Glomerular visceral epithelial cell (primary cell): ENCODE measurements at regions not wholly inside any gene's neighbourhood (a gene's known extent, or its start where the extent isn't known, plus 50 kb on each side); places are given as distances from the start of the nearest gene placed in this dataset.
"Not testable (repeated sequence)": the region's sequence is repeated elsewhere in the genome, so short reads cannot be mapped to it uniquely, and the experiment has no call there.

Source experiments
- DNase-seq: peaks from one replicate; pipeline ENCODE4 v3.0.0-alpha.2; 2016; ENCODE audit errors: extremely low spot score

GRCh38 chr2:61675204-61675603, 137.0 kb upstream of the XPO1 start:
- no peak for DNase-seq

- no peak for DNase-seq
Observed at GRCh38 chr2:61671561-61672315, 133.6 kb upstream of the XPO1 start.

GRCh38 chr2:61670591-61671501, 132.7 kb upstream of the XPO1 start:
- DNase-seq = no peak

- no peak for DNase-seq
Observed at GRCh38 chr2:61664190-61664589, 126.0 kb upstream of the XPO1 start.

- no peak for DNase-seq
Observed at GRCh38 chr2:61662990-61663389, 124.8 kb upstream of the XPO1 start.

- DNase-seq = no peak
Observed at GRCh38 chr2:61660511-61661388, 122.6 kb upstream of the XPO1 start.

GRCh38 chr2:61658841-61659780, 121.0 kb upstream of the XPO1 start:
- peak; percentile 27 for DNase-seq

- DNase-seq = not testable (repeated sequence)
Observed at GRCh38 chr2:61649946-61650345, 111.8 kb upstream of the XPO1 start.

- no peak for DNase-seq
Observed at GRCh38 chr2:61649021-61649420, 110.9 kb upstream of the XPO1 start.

- no peak for DNase-seq
Observed at GRCh38 chr2:61647044-61647443, 108.9 kb upstream of the XPO1 start.

GRCh38 chr2:61645911-61646310, 107.8 kb upstream of the XPO1 start:
- peak; percentile 25 for DNase-seq

- DNase-seq = not testable (repeated sequence)
Observed at GRCh38 chr2:61643153-61643552, 105.0 kb upstream of the XPO1 start.

- DNase-seq = no peak
Observed at GRCh38 chr2:61640406-61640805, 102.2 kb upstream of the XPO1 start.

- no peak for DNase-seq
Observed at GRCh38 chr2:61639721-61640120, 101.6 kb upstream of the XPO1 start.

GRCh38 chr2:61636686-61637085, 98.5 kb upstream of the XPO1 start:
- DNase-seq = no peak

GRCh38 chr2:61634512-61634911, 96.4 kb upstream of the XPO1 start:
- DNase-seq = no peak

GRCh38 chr2:61633250-61633649, 95.1 kb upstream of the XPO1 start:
- DNase-seq = no peak

GRCh38 chr2:61632276-61633169, 94.4 kb upstream of the XPO1 start:
- DNase-seq = no peak

- DNase-seq = no peak
Observed at GRCh38 chr2:61631321-61631720, 93.2 kb upstream of the XPO1 start.

- no peak for DNase-seq
Observed at GRCh38 chr2:61626827-61627226, 88.7 kb upstream of the XPO1 start.
